GM12874 (cell line): ENCODE measurements at regions not wholly inside any gene's neighbourhood (a gene's known extent, or its start where the extent isn't known, plus 50 kb on each side); places are given as distances from the start of the nearest gene placed in this dataset.

Experiments used
- TF ChIP-seq, protein P1 (sequence below): IDR thresholded peaks from 2 replicates; pipeline ENCODE4 v1.5.1; 2011; ENCODE audit warnings: low read depth, mild to moderate bottlenecking, control low read depth, low read length, moderate library complexity; ENCODE audit not compliant: insufficient read depth

DNA sequence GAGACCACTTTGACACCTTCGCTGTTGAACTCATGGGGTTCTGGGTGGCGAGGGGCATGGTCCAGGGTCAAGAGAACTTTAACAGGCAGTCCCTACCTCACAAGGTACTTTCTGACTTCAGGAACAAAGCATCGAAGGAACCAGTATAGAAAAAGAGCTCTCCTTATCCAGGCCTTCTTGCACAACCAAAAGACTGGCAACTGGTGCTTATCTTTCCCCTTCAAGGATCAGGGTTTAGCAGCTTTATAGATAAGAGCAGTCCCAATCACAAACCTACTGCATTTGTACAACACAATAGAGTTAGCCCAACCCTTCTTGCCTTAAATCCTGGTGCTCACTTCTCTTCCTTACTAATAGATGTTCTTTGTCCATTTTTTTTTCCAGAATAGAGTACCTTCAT, 116.3 kb downstream of the SNX5 start:
- TF ChIP-seq, protein P1, sequence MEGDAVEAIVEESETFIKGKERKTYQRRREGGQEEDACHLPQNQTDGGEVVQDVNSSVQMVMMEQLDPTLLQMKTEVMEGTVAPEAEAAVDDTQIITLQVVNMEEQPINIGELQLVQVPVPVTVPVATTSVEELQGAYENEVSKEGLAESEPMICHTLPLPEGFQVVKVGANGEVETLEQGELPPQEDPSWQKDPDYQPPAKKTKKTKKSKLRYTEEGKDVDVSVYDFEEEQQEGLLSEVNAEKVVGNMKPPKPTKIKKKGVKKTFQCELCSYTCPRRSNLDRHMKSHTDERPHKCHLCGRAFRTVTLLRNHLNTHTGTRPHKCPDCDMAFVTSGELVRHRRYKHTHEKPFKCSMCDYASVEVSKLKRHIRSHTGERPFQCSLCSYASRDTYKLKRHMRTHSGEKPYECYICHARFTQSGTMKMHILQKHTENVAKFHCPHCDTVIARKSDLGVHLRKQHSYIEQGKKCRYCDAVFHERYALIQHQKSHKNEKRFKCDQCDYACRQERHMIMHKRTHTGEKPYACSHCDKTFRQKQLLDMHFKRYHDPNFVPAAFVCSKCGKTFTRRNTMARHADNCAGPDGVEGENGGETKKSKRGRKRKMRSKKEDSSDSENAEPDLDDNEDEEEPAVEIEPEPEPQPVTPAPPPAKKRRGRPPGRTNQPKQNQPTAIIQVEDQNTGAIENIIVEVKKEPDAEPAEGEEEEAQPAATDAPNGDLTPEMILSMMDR = no peak

DNA sequence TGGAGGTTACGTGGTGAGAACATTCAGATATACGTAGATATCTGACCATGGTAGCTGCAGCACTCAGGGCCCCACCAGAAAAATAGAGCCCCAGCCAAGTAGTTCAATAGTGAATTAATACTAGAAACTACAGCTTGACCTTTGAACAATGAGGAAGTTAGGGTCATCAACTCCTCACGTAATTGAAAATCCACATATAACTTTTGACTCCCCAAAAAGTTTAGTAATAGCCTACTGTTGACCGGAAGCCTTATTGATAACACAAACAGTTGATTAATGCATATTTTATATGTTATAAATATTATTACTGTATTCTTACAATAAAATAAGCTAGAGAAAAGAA, 117.9 kb downstream of the SNX5 start:
- TF ChIP-seq, protein P1 = no peak

DNA sequence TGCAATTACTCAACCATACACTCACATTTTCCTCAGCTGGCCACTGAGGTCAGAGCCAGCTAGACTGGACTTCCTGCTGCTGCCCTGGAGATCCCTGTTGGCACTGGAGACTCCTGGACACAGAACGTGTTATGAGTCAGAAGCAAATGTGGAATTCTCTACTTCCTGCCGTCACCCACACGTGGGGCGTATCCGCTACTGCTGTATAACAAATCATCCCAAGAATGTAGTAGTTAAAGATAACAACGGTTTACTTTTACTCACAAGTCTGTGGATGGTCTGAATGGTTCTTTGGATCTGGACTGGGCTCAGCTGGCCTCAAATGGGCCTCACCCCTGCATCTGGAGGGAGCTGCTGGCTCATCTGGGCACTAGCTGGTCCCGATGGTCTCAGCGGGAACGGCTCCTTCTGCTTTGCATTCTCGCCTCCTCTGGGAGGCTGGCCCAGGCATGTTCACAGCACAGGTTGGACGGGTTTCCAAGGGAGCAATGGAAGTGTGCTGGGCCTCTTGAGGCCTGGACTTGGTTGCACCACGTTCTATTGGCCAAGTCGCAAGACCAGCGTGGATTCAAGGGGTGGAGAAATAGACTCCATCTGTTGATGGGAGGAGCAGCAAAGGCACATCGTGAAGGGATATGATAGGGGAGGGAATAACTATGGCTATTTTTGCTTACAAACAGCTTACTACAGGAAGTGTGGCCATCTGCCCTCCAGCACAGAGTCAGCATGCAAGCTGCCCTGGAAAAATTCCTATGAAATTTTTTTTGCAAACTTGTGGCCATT, 118.5 kb downstream of the SNX5 start:
- TF ChIP-seq, protein P1 = no peak

DNA sequence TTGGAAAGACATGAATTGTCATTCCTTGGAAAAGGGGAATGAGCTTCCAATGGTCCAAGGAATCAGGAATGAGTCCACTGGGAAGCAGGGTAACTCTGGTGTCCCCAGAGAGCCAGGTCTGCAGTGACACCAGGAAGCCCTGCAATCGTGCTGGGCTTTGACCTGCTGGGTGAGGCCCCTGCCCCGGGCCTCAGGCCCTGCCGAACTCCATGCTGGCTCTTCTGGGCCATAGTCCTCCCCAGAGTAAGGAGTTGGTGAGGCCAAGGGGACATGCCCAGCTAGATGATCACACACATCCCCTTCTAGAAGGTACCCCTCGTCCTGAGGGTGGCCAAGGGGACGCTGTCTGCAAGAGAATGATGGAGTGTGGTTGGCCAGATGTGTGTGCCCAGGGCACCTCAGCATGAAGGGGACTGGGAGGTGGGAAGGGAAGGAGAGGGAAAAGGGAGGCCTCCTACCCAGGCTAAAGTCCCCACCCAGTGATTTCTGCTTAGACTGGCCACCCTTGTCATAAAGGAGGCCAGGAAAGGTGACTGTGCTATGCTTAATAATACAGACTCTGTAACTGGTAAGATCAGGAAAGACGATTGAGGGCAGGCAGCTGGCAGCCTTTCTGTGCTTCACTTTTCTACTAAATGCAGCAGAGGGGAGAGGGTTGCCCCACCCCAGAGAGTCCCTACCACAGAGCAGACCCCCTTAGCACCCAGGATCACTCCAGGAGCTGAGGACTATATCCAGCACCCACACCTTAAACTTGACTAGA, 119.3 kb downstream of the SNX5 start:
- TF ChIP-seq, protein P1 = no peak

DNA sequence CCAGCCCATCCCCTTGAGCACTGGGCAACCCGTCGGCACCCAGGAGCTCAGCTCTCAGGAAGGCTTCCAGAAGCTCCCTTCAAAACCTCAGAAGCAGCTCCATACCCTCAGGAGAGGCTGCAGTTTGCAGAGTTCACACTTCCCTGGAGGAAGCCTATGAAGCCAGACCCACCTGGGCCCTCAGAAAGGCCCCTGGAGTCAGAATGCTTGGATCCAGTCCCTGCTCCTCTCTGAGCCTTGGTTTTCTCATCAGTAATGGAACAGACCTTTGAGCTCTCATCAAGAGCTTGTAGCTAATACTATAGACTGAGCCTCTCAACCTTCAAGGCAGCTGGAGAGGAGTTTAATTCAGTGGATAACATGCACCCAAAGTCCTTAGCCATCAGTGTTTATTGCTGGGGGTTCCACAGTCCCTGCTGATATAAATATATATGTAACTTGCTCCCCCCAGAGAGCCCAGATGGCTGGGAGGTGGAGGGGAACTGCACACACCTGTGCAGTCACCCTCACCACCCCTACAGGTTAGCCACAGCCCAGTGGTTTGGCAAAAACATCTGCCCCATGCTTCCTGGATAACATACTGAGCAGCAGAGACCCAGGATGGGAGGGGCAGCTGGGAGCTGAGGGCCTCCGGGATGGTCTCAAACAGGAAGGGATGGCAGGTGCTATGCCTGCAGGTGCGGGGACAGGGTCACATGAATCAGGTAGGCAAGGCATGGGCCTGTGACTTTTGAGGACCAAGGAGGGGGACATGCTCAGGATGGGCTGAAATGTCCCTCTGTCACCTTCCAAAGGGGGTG, 120.1 kb downstream of the SNX5 start:
- TF ChIP-seq, protein P1 = no peak

DNA sequence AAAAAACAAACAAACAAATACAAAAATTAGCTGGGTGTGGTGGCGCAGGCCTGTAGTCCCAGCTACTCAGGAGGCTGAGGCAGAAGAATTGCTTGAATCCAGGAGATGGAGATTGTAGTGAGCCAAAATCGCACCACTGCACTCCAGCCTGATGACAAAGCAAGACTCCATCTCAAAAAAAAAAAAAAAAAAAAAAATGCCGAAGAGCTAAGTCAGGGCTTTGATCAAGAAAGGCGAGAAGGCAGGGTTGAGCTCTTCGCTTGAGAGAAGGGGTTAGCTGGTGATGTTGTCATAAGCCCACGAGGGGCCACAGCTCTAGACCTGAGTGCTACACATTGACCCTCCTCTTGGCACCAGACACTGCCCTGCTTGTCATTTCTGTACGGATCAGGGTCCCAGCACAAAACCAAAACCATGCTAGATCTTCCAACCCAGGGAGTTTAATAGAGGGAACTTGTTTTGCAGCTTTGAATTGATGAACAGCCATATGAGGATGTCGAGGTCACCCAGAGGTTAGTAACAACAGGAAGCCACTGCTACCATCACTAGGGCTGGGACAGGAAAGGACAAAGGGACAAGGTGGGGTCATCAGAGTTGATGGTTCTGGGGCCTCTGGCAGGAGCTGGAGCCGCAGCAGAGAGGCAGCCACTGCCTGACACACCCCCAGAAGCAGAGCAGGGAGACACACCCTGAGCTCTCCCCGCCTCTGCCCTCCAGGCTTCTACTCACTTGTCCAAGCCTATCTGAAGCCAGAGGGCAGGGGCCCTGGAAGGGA, 122.7 kb downstream of the SNX5 start:
- TF ChIP-seq, protein P1 = no peak
